ENCODE measurements at regions not wholly inside any gene's neighbourhood (a gene's known extent, or its start where the extent isn't known, plus 50 kb on each side); places are given as distances from the start of the nearest gene placed in this dataset.

DNA sequence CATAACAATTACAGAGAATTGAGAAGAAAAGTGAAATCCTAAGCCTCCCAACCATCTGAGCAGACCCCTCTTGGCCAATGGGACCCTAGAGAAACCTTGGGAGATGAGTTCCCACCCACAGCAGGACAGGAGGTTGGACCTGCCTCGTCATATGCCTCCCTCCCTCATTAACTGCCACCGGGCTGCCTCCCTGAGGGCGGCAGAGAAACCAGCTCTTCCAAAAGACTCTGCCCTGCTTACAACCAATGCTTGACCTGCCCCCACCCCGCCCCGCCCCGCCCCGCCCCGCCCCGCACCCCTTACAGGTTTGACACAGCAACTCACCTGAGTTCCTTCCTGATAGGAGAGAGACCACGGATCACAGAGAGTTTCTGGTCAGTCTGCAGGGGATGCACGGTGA is 86.1 kb downstream of the ADRA2C start:
- H3K27ac ChIP-seq (ENCODE audit: low read depth in 1 of 2, low read length in 2 of 2): no peak overlapping the region
- no peak overlapping the region for H3K9ac ChIP-seq (ENCODE audit: insufficient read depth, low read length, poor library complexity, severe bottlenecking)
- H3K4me3 ChIP-seq (replicated peaks in 1 of 3; ENCODE audit: low read depth in 2 of 3, low read length in 3 of 3): no peak overlapping the region
- no peaks in the 10 kb centered on the region for H3K4me1 ChIP-seq (ENCODE audit: control insufficient read depth in 1 of 2, insufficient read depth in 2 of 2, low read length in 2 of 2)
- Mint-ChIP-seq H3K27me3 (ENCODE audit: low read depth in 3 of 3) (peaks cover 2 to 12% (median 7%) of the 10 kb centered on the region in 3 donors), H3K4me1 (no peaks in the 10 kb centered on the region), H3K4me3 (no peak overlapping the region), H3K27ac (no peak overlapping the region), H3K36me3 (no peaks in the 10 kb centered on the region), H3K9me3 (peaks cover 0 to 14% (median 8%) of the 10 kb centered on the region in 7 donors)
- WGBS (ENCODE audit: insufficient coverage): 85% methylated on average over 5 of the region's 11 CpGs
- DNase-seq: no peak
- intact Hi-C loops (cut with micrococcal nuclease): no loop called here
- H3K9me3 ChIP-seq (replicated peaks in 1 of 2; ENCODE audit: control insufficient read depth in 1 of 2, insufficient read depth in 1 of 2, low read length in 2 of 2): peaks cover 0 to 19% of the 10 kb centered on the region in 2 donors
- no peaks in the 10 kb centered on the region for H3K36me3 ChIP-seq (replicated peaks in 1 of 2; ENCODE audit: control insufficient read depth in 1 of 2, insufficient read depth in 2 of 2, low read length in 2 of 2)
- H2AFZ ChIP-seq (ENCODE audit: insufficient read depth, low read depth, low read length, poor library complexity, severe bottlenecking): no peak overlapping the region
- no peaks in the 10 kb centered on the region for H4K20me1 ChIP-seq (ENCODE audit: insufficient read depth, low read length)
- H3K4me2 ChIP-seq (replicated peaks; ENCODE audit: extremely low read depth, low read length, poor library complexity, severe bottlenecking): no peak overlapping the region
- TF ChIP-seq, protein P1, sequence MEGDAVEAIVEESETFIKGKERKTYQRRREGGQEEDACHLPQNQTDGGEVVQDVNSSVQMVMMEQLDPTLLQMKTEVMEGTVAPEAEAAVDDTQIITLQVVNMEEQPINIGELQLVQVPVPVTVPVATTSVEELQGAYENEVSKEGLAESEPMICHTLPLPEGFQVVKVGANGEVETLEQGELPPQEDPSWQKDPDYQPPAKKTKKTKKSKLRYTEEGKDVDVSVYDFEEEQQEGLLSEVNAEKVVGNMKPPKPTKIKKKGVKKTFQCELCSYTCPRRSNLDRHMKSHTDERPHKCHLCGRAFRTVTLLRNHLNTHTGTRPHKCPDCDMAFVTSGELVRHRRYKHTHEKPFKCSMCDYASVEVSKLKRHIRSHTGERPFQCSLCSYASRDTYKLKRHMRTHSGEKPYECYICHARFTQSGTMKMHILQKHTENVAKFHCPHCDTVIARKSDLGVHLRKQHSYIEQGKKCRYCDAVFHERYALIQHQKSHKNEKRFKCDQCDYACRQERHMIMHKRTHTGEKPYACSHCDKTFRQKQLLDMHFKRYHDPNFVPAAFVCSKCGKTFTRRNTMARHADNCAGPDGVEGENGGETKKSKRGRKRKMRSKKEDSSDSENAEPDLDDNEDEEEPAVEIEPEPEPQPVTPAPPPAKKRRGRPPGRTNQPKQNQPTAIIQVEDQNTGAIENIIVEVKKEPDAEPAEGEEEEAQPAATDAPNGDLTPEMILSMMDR (IDR thresholded peaks at IDR 0.05): no peak
- no peaks in the 10 kb centered on the region for H3K27me3 ChIP-seq (ENCODE audit: control insufficient read depth in 2 of 2, insufficient read depth in 2 of 2, low read length in 2 of 2)
- H3K79me2 ChIP-seq (ENCODE audit: insufficient read depth, low read length): no peaks in the 10 kb centered on the region

DNA sequence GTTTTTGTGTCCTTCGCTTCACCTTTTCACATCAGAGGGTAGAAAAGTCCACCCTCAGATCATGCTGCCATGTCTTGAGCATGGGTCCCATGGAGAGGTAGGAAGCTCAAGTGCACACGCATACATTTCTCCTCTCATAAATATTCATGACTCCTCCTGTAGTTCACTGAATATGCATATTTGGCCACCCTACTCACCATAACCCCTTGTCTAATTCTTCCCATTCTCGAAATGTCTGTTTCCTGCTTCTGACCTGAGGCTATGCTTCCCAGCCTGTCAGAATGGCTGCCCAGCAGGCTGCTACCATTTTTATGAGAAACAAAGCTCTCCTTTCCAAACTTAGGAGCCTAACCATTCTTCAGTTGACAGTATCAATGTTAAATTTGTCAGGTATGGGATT is 86.5 kb downstream of the ADRA2C start:
- Histone ChIP-seq H2AFZ (ENCODE audit: insufficient read depth, low read depth, low read length, poor library complexity, severe bottlenecking) (no peak overlapping the region), H3K79me2 (ENCODE audit: insufficient read depth, low read length) (no peaks in the 10 kb centered on the region), H3K36me3 (replicated peaks in 1 of 2; ENCODE audit: control insufficient read depth in 1 of 2, insufficient read depth in 2 of 2, low read length in 2 of 2) (no peaks in the 10 kb centered on the region), H3K9ac (ENCODE audit: insufficient read depth, low read length, poor library complexity, severe bottlenecking) (no peak overlapping the region), H3K4me3 (replicated peaks in 1 of 3; ENCODE audit: low read depth in 2 of 3, low read length in 3 of 3) (no peak overlapping the region), H3K4me2 (replicated peaks; ENCODE audit: extremely low read depth, low read length, poor library complexity, severe bottlenecking) (no peak overlapping the region), H3K4me1 (ENCODE audit: control insufficient read depth in 1 of 2, insufficient read depth in 2 of 2, low read length in 2 of 2) (no peaks in the 10 kb centered on the region), H3K27ac (ENCODE audit: low read depth in 1 of 2, low read length in 2 of 2) (no peak overlapping the region), H3K9me3 (replicated peaks in 1 of 2; ENCODE audit: control insufficient read depth in 1 of 2, insufficient read depth in 1 of 2, low read length in 2 of 2) (peaks cover 0 to 19% of the 10 kb centered on the region in 2 donors), H3K27me3 (ENCODE audit: control insufficient read depth in 2 of 2, insufficient read depth in 2 of 2, low read length in 2 of 2) (no peaks in the 10 kb centered on the region), H4K20me1 (ENCODE audit: insufficient read depth, low read length) (no peaks in the 10 kb centered on the region)
- H3K4me3 Mint-ChIP-seq: no peak overlapping the region
- DNase-seq: no peak
- TF ChIP-seq, protein P1 (IDR thresholded peaks at IDR 0.05): no peak
- no peaks in the 10 kb centered on the region for H3K36me3 Mint-ChIP-seq
- H3K4me1 Mint-ChIP-seq: no peaks in the 10 kb centered on the region
- intact Hi-C loops (cut with micrococcal nuclease): no loop called here
- H3K9me3 Mint-ChIP-seq: peaks cover 0 to 14% (median 8%) of the 10 kb centered on the region in 7 donors
- WGBS (ENCODE audit: insufficient coverage): 79% methylated on average over 2 of the region's 3 CpGs
- no peak overlapping the region for H3K27ac Mint-ChIP-seq
- H3K27me3 Mint-ChIP-seq (ENCODE audit: low read depth in 3 of 3): peaks cover 2 to 16% (median 7%) of the 10 kb centered on the region in 3 donors
